ENCODE measurements at regions not wholly inside any gene's neighbourhood (a gene's known extent, or its start where the extent isn't known, plus 50 kb on each side); places are given as distances from the start of the nearest gene placed in this dataset.

GRCh38 chr3:87796137-87796842 is 262.5 kb downstream of the CGGBP1 start:
- no peak overlapping the region for H3K27ac ChIP-seq (ENCODE audit: extremely low read length, insufficient read depth, low read length)
- H3K4me3 ChIP-seq (replicated peaks in 1 of 3; ENCODE audit: insufficient read depth in 1 of 3, low read depth in 2 of 3, low read length in 3 of 3): no peak overlapping the region
- in situ Hi-C loops (cut with HindIII; ENCODE audit: extremely low pct_ligation_motif_present, low pct_unique_long_range_greater_than_20kb) (no loop called here), intact Hi-C loops (cut with micrococcal nuclease; ENCODE audit: unreplicated experiment) (no loop called here)
- FAIRE-seq (no peak), ATAC-seq (no peak), DNase-seq (ENCODE audit: low spot score) (no peak)
- CTCF ChIA-PET (ENCODE audit: low intra/inter-chr PET ratio, low total read pairs): no interaction called here
- H4K20me1 ChIP-seq (ENCODE audit: insufficient read depth, low read length): no peaks in the 10 kb centered on the region
- H3K79me2 ChIP-seq (ENCODE audit: insufficient read depth, low read length): no peaks in the 10 kb centered on the region
- 0% methylated on average over 2 of the region's 2 CpGs for WGBS (ENCODE audit: low lambda C conversion rate)
- no peak overlapping the region for H2AFZ ChIP-seq (ENCODE audit: low read length)
- H3K27me3 ChIP-seq (ENCODE audit: control insufficient read depth in 1 of 2, insufficient read depth in 2 of 2, low read length in 2 of 2): peaks cover 2 to 28% of the 10 kb centered on the region in 2 experiments; a peak in 2 of 5 replicates
- POLR2A ChIA-PET: no interaction called here
- H3K36me3 ChIP-seq (replicated peaks in 1 of 2; ENCODE audit: control insufficient read depth in 1 of 2, insufficient read depth in 2 of 2, low read length in 2 of 2): no peaks in the 10 kb centered on the region
- BruUV-seq (replicated peaks): no TSS peak
- no peak overlapping the region for H3K9ac ChIP-seq (ENCODE audit: insufficient read depth, low read depth, low read length)
- no peak for TF ChIP-seq ZNF34 (CRISPR knock-in tag; IDR thresholded peaks at IDR 0.05; ENCODE audit: borderline replicate concordance)
- no peak for TF ChIP-seq ISX (CRISPR knock-in tag; conservative IDR thresholded peaks at IDR 0.05)
- TF ChIP-seq ZNF232 (CRISPR knock-in tag; IDR thresholded peaks at IDR 0.05; ENCODE audit: borderline replicate concordance): no peak
- TF ChIP-seq ZKSCAN5 (CRISPR knock-in tag; IDR thresholded peaks at IDR 0.05): no peak
- no peak for TF ChIP-seq TRIM22 (IDR thresholded peaks at IDR 0.05)
- no peak for TF ChIP-seq SIN3A (IDR thresholded peaks at IDR 0.05; ENCODE audit: borderline replicate concordance, low read depth, low read length)
- H3K4me2 ChIP-seq (ENCODE audit: low read depth, low read length): no peak overlapping the region
- H3K4me1 ChIP-seq (ENCODE audit: insufficient read depth, low read length): 0 out of 2 replicates have a peak, but pooled peaks cover 13% of the 10 kb centered on the region
- no peaks in the 10 kb centered on the region for H3K9me3 ChIP-seq (ENCODE audit: low read length)

- H3K4me2 ChIP-seq (ENCODE audit: low read depth, low read length): no peak overlapping the region
- FAIRE-seq (no peak), ATAC-seq (no peak), DNase-seq (ENCODE audit: low spot score) (no peak)
- peaks cover 2 to 28% of the 10 kb centered on the region in 2 experiments; a peak in 2 of 5 replicates for H3K27me3 ChIP-seq (ENCODE audit: control insufficient read depth in 1 of 2, insufficient read depth in 2 of 2, low read length in 2 of 2)
- no peak overlapping the region for H3K9ac ChIP-seq (ENCODE audit: insufficient read depth, low read depth, low read length)
- POLR2A ChIA-PET: no interaction called here
- H2AFZ ChIP-seq (ENCODE audit: low read length): no peak overlapping the region
- no peaks in the 10 kb centered on the region for H3K79me2 ChIP-seq (ENCODE audit: insufficient read depth, low read length)
- WGBS (ENCODE audit: low lambda C conversion rate): 0% methylated on average over 1 of the region's 1 CpG
- no TSS peak for BruUV-seq (replicated peaks)
- no peaks in the 10 kb centered on the region for H3K9me3 ChIP-seq (ENCODE audit: low read length)
- no peaks in the 10 kb centered on the region for H3K36me3 ChIP-seq (replicated peaks in 1 of 2; ENCODE audit: control insufficient read depth in 1 of 2, insufficient read depth in 2 of 2, low read length in 2 of 2)
- CTCF ChIA-PET (ENCODE audit: low intra/inter-chr PET ratio, low total read pairs): no interaction called here
- TF ChIP-seq SRSF1 (optimal IDR thresholded peaks at IDR 0.05; ENCODE audit: low read depth, low read length) (no peak), AKAP8 (CRISPR knock-in tag; IDR thresholded peaks at IDR 0.05) (no peak)
- H3K27ac ChIP-seq (ENCODE audit: extremely low read length, insufficient read depth, low read length): no peak overlapping the region
- 0 out of 2 replicates have a peak, but pooled peaks cover 13% of the 10 kb centered on the region for H3K4me1 ChIP-seq (ENCODE audit: insufficient read depth, low read length)
- no peak overlapping the region for H3K4me3 ChIP-seq (replicated peaks in 1 of 3; ENCODE audit: insufficient read depth in 1 of 3, low read depth in 2 of 3, low read length in 3 of 3)
- in situ Hi-C loops (cut with HindIII; ENCODE audit: extremely low pct_ligation_motif_present, low pct_unique_long_range_greater_than_20kb) (no loop called here), intact Hi-C loops (cut with micrococcal nuclease; ENCODE audit: unreplicated experiment) (no loop called here)
- no peaks in the 10 kb centered on the region for H4K20me1 ChIP-seq (ENCODE audit: insufficient read depth, low read length)
Observed at GRCh38 chr3:87795701-87796100, 263.1 kb downstream of the CGGBP1 start.

Data from HepG2 (cell line).